ENCODE measurements at regions not wholly inside any gene's neighbourhood (a gene's known extent, or its start where the extent isn't known, plus 50 kb on each side); places are given as distances from the start of the nearest gene placed in this dataset.

- peak in 1 of 2 experiments; percentile 47 for DNase-seq (ENCODE audit: low read depth in 1 of 2, low spot score in 2 of 2)
- H3K27ac ChIP-seq, result no peak overlapping the region
- peaks cover 8% of the 10 kb centered on the region; the same call in 1 of the 2 replicates for H3K27me3 ChIP-seq (replicated peaks)
- H3K9me3 ChIP-seq (replicated peaks), result no peaks in the 10 kb centered on the region
- no peaks in the 10 kb centered on the region for H3K36me3 ChIP-seq
- no peak overlapping the region for H3K4me3 ChIP-seq
- H3K4me1 ChIP-seq (replicated peaks), result no peaks in the 10 kb centered on the region
Measured at GRCh38 chr14:65824285-65824977, 411.9 kb downstream of the FUT8 start.

- no peaks in the 10 kb centered on the region for H3K4me1 ChIP-seq (replicated peaks)
- DNase-seq (ENCODE audit: low read depth in 1 of 2, low spot score in 2 of 2), result no peak
- peaks cover 8% of the 10 kb centered on the region; the same call in 1 of the 2 replicates for H3K27me3 ChIP-seq (replicated peaks)
- no peak overlapping the region for H3K27ac ChIP-seq
- H3K9me3 ChIP-seq (replicated peaks), result no peaks in the 10 kb centered on the region
- no peaks in the 10 kb centered on the region for H3K36me3 ChIP-seq
- no peak overlapping the region for H3K4me3 ChIP-seq
Measured at GRCh38 chr14:65824978-65825299, 412.4 kb downstream of the FUT8 start.

- Histone ChIP-seq H3K27ac (no peak overlapping the region), H3K27me3 (replicated peaks) (peaks cover 8% of the 10 kb centered on the region; the same call in 1 of the 2 replicates), H3K4me1 (replicated peaks) (no peaks in the 10 kb centered on the region), H3K36me3 (no peaks in the 10 kb centered on the region), H3K4me3 (no peak overlapping the region), H3K9me3 (replicated peaks) (no peaks in the 10 kb centered on the region)
- DNase-seq (ENCODE audit: low read depth in 1 of 2, low spot score in 2 of 2), result no peak
Measured at GRCh38 chr14:65826946-65827345, 414.4 kb downstream of the FUT8 start.

- H3K27me3 ChIP-seq (replicated peaks), result peaks cover 8% of the 10 kb centered on the region; the same call in 1 of the 2 replicates
- H3K27ac ChIP-seq, result no peak overlapping the region
- H3K4me3 ChIP-seq, result no peak overlapping the region
- no peaks in the 10 kb centered on the region for H3K36me3 ChIP-seq
- DNase-seq (ENCODE audit: low read depth in 1 of 2, low spot score in 2 of 2), result no peak
- no peaks in the 10 kb centered on the region for H3K9me3 ChIP-seq (replicated peaks)
- no peaks in the 10 kb centered on the region for H3K4me1 ChIP-seq (replicated peaks)
Measured at GRCh38 chr14:65827520-65827919, 415.0 kb downstream of the FUT8 start.

- no peak for DNase-seq (ENCODE audit: low read depth in 1 of 2, low spot score in 2 of 2)
- Histone ChIP-seq H3K4me3 (no peak overlapping the region), H3K9me3 (replicated peaks) (no peaks in the 10 kb centered on the region)
Measured at GRCh38 chr14:65828396-65828795, 415.9 kb downstream of the FUT8 start.

GRCh38 chr14:65832431-65833266 is 420.1 kb downstream of the FUT8 start:
- no peaks in the 10 kb centered on the region for H3K9me3 ChIP-seq (replicated peaks)
- H3K27me3 ChIP-seq (replicated peaks), result 0 out of 2 replicates have a peak, but pooled peaks cover 5% of the 10 kb centered on the region
- H3K27ac ChIP-seq, result no peak overlapping the region
- DNase-seq (ENCODE audit: low read depth in 1 of 2, low spot score in 2 of 2), result no peak
- H3K4me1 ChIP-seq (replicated peaks), result no peaks in the 10 kb centered on the region
- H3K4me3 ChIP-seq, result no peak overlapping the region
- H3K36me3 ChIP-seq, result no peaks in the 10 kb centered on the region

More at GRCh38 chr14:65828396-65828795, 415.9 kb downstream of the FUT8 start:
- Histone ChIP-seq H3K4me1 (replicated peaks) (no peaks in the 10 kb centered on the region), H3K36me3 (no peaks in the 10 kb centered on the region), H3K27ac (no peak overlapping the region), H3K27me3 (replicated peaks) (peaks cover 8% of the 10 kb centered on the region; the same call in 1 of the 2 replicates)

- Histone ChIP-seq H3K9me3 (replicated peaks) (no peaks in the 10 kb centered on the region), H3K4me3 (no peak overlapping the region), H3K27me3 (replicated peaks) (0 out of 2 replicates have a peak, but pooled peaks cover 4% of the 10 kb centered on the region), H3K4me1 (replicated peaks) (no peaks in the 10 kb centered on the region), H3K27ac (no peak overlapping the region), H3K36me3 (no peaks in the 10 kb centered on the region)
- no peak for DNase-seq (ENCODE audit: low read depth in 1 of 2, low spot score in 2 of 2)
Measured at GRCh38 chr14:65833267-65833880, 420.8 kb downstream of the FUT8 start.

- no peaks in the 10 kb centered on the region for H3K36me3 ChIP-seq
- H3K27ac ChIP-seq, result no peak overlapping the region
- no peaks in the 10 kb centered on the region for H3K27me3 ChIP-seq (replicated peaks)
- H3K4me1 ChIP-seq (replicated peaks), result no peaks in the 10 kb centered on the region
- no peak for DNase-seq (ENCODE audit: low read depth in 1 of 2, low spot score in 2 of 2)
- no peaks in the 10 kb centered on the region for H3K9me3 ChIP-seq (replicated peaks)
- no peak overlapping the region for H3K4me3 ChIP-seq
Measured at GRCh38 chr14:65834051-65834450, 421.5 kb downstream of the FUT8 start.

- no peak for DNase-seq (ENCODE audit: low read depth in 1 of 2, low spot score in 2 of 2)
Measured at GRCh38 chr14:65834812-65835211, 422.3 kb downstream of the FUT8 start.

GRCh38 chr14:65835501-65835900 is 423.0 kb downstream of the FUT8 start:
- Histone ChIP-seq H3K36me3 (no peaks in the 10 kb centered on the region), H3K4me3 (no peak overlapping the region), H3K27ac (no peak overlapping the region), H3K27me3 (replicated peaks) (no peaks in the 10 kb centered on the region), H3K9me3 (replicated peaks) (no peaks in the 10 kb centered on the region), H3K4me1 (replicated peaks) (no peaks in the 10 kb centered on the region)
- no peak for DNase-seq (ENCODE audit: low read depth in 1 of 2, low spot score in 2 of 2)

More at GRCh38 chr14:65834812-65835211, 422.3 kb downstream of the FUT8 start:
- H3K36me3 ChIP-seq, result no peaks in the 10 kb centered on the region
- H3K4me1 ChIP-seq (replicated peaks), result no peaks in the 10 kb centered on the region
- no peak overlapping the region for H3K27ac ChIP-seq
- no peaks in the 10 kb centered on the region for H3K9me3 ChIP-seq (replicated peaks)
- H3K27me3 ChIP-seq (replicated peaks), result no peaks in the 10 kb centered on the region
- no peak overlapping the region for H3K4me3 ChIP-seq

GRCh38 chr14:65838565-65838964 is 426.0 kb downstream of the FUT8 start:
- Histone ChIP-seq H3K27me3 (replicated peaks) (no peaks in the 10 kb centered on the region), H3K9me3 (replicated peaks) (no peaks in the 10 kb centered on the region), H3K36me3 (no peaks in the 10 kb centered on the region), H3K4me1 (replicated peaks) (no peaks in the 10 kb centered on the region), H3K4me3 (no peak overlapping the region), H3K27ac (no peak overlapping the region)
- no peak for DNase-seq (ENCODE audit: low read depth in 1 of 2, low spot score in 2 of 2)

- no peaks in the 10 kb centered on the region for H3K9me3 ChIP-seq (replicated peaks)
- no peak overlapping the region for H3K27ac ChIP-seq
- DNase-seq (ENCODE audit: low read depth in 1 of 2, low spot score in 2 of 2), result no peak
- H3K4me1 ChIP-seq (replicated peaks), result no peaks in the 10 kb centered on the region
- H3K36me3 ChIP-seq, result no peaks in the 10 kb centered on the region
- no peaks in the 10 kb centered on the region for H3K27me3 ChIP-seq (replicated peaks)
- H3K4me3 ChIP-seq, result no peak overlapping the region
Measured at GRCh38 chr14:65840118-65840751, 427.7 kb downstream of the FUT8 start.

GRCh38 chr14:65840786-65841185 is 428.3 kb downstream of the FUT8 start:
- no peaks in the 10 kb centered on the region for H3K9me3 ChIP-seq (replicated peaks)
- H3K4me1 ChIP-seq (replicated peaks), result no peaks in the 10 kb centered on the region
- H3K27ac ChIP-seq, result no peak overlapping the region
- DNase-seq (ENCODE audit: low read depth in 1 of 2, low spot score in 2 of 2), result no peak
- H3K27me3 ChIP-seq (replicated peaks), result no peaks in the 10 kb centered on the region
- H3K36me3 ChIP-seq, result no peaks in the 10 kb centered on the region
- no peak overlapping the region for H3K4me3 ChIP-seq

Data from SJSA1 (cell line).